PC-9 (cell line): ENCODE measurements at regions not wholly inside any gene's neighbourhood (a gene's known extent, or its start where the extent isn't known, plus 50 kb on each side); places are given as distances from the start of the nearest gene placed in this dataset.

Source experiments
- CTCF ChIP-seq: fragments of 200-600 bp; sonication (generic); conservative IDR thresholded peaks from 2 replicates; pipeline ENCODE4 v1.6.1; 2017; ENCODE audit warnings: mixed run types, antibody characterized with exemption, mild to moderate bottlenecking, moderate library complexity
- EZH2 ChIP-seq: fragments of 200-600 bp; sonication (generic); IDR thresholded peaks from 2 replicates; pipeline ENCODE4 v1.8.0; 2017; ENCODE audit warnings: antibody characterized with exemption, low read depth

DNA sequence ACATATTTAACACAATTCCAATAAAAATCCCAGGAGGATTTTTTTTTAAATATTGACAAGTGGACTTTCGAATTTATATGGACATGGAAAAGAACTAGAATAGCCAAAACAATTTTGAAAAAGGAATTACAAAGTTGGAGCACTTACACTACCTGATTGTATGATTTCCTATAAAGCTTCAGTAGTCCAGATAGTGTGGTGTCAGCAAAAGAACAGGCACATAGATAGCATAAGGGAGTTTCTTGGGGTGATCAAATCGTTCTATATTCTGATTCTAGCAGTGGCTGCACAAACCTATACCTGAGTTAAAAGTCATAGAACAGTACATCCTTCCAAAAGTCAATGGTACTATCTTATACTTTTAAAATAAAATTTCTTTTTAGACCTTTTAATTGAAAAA, 66.4 kb upstream of the CES5A start:
- no peak for TF ChIP-seq CTCF
- no peak for TF ChIP-seq EZH2
